PFSK-1 (cell line): ENCODE measurements at regions not wholly inside any gene's neighbourhood (a gene's known extent, or its start where the extent isn't known, plus 50 kb on each side); places are given as distances from the start of the nearest gene placed in this dataset.

Experiments
- FOXP2 ChIP-seq: optimal IDR thresholded peaks from 2 replicates; pipeline ENCODE3; 2011; ENCODE audit warnings: borderline replicate concordance, control low read depth, inconsistent platforms; ENCODE audit not compliant: insufficient read depth; ENCODE audit errors: extremely low read length, extremely low read depth
- POLR2AphosphoS5 ChIP-seq: IDR thresholded peaks from 2 replicates; pipeline ENCODE4 v1.6.1; 2012; ENCODE audit warnings: low read depth, mild to moderate bottlenecking, control low read depth, low read length, moderate library complexity
- REST ChIP-seq, 2 experiments: IDR thresholded peaks; 2 replicates each; pipeline versions ENCODE4 v1.6.1 to v1.8.0; 2011 to 2012; ENCODE audit warnings: low read depth in 2 of 2, low read length in 2 of 2, control low read depth in 1 of 2, inconsistent platforms in 1 of 2, mild to moderate bottlenecking in 1 of 2, moderate library complexity in 1 of 2; ENCODE audit not compliant: insufficient read depth in 1 of 2
- SIN3A ChIP-seq: IDR thresholded peaks from 2 replicates; pipeline ENCODE4 v1.6.1; 2012; ENCODE audit warnings: mild to moderate bottlenecking, low read length, moderate library complexity, borderline replicate concordance; ENCODE audit not compliant: insufficient read depth
- TAF1 ChIP-seq: IDR thresholded peaks from 2 replicates; pipeline ENCODE4 v1.6.1; 2012; ENCODE audit warnings: low read length, control low read depth, borderline replicate concordance; ENCODE audit not compliant: insufficient read depth

DNA sequence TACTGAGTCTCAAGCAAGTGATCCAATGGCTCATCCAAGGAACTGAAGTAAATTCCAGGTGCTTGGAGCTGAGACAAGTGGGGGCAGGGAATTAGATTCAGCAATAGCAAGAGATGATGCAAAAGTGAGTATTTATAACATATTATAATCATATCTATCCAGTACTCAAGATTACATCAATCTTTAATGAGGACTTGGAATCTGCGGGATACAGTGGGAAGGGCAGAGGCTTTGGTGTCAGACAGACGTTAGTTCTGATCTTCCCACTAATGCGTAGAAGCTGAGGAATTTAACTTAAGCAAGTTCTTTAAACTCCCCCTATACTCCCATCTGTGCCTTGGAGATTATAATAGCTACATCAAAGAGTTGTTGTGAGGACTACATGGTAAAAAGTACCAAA is 143.4 kb upstream of the NWD2 start:
- TF ChIP-seq SIN3A: no peak
- TF ChIP-seq FOXP2: no peak
- no peak for TF ChIP-seq REST (IDR thresholded peaks at IDR 0.05; ENCODE audit: insufficient read depth in 1 of 2, low read depth in 2 of 2, low read length in 2 of 2)
- TF ChIP-seq TAF1: no peak
- TF ChIP-seq POLR2AphosphoS5: no peak

DNA sequence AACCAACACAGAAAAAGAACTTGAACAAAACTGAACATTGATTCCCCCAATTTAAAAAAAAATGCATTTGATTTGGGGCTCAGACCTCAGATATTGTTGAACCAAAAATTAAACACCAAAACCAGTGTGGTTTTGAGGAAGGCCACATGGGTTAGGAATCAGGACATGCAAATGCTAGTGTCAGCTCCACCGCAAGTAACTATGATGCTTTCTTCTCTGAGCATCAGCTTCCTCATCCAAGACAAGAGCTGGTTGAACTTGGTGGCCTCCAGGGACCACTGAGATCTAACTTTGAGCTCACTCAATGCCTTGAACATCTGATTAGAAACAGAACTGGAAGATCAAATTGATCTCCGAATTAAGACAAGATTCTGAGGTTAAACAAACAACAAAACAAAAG is 142.9 kb upstream of the NWD2 start:
- no peak for TF ChIP-seq FOXP2
- TF ChIP-seq POLR2AphosphoS5: no peak
- TF ChIP-seq TAF1: no peak
- TF ChIP-seq SIN3A: no peak
- no peak for TF ChIP-seq REST (IDR thresholded peaks at IDR 0.05; ENCODE audit: insufficient read depth in 1 of 2, low read depth in 2 of 2, low read length in 2 of 2)

GRCh38 chr4:37109756-37110155 is 134.8 kb upstream of the NWD2 start:
- no peak for TF ChIP-seq TAF1
- TF ChIP-seq SIN3A: no peak
- no peak for TF ChIP-seq REST (IDR thresholded peaks at IDR 0.05; ENCODE audit: insufficient read depth in 1 of 2, low read depth in 2 of 2, low read length in 2 of 2)
- no peak for TF ChIP-seq FOXP2
- TF ChIP-seq POLR2AphosphoS5: no peak

- TF ChIP-seq TAF1: no peak
- TF ChIP-seq POLR2AphosphoS5: no peak
- no peak for TF ChIP-seq SIN3A
Measured at GRCh38 chr4:37124800-37125199, 119.7 kb upstream of the NWD2 start.

GRCh38 chr4:37126051-37126450 is 118.5 kb upstream of the NWD2 start:
- TF ChIP-seq TAF1 (no peak), POLR2AphosphoS5 (no peak), SIN3A (no peak), FOXP2 (no peak), REST (IDR thresholded peaks at IDR 0.05; ENCODE audit: insufficient read depth in 1 of 2, low read depth in 2 of 2, low read length in 2 of 2) (no peak)

DNA sequence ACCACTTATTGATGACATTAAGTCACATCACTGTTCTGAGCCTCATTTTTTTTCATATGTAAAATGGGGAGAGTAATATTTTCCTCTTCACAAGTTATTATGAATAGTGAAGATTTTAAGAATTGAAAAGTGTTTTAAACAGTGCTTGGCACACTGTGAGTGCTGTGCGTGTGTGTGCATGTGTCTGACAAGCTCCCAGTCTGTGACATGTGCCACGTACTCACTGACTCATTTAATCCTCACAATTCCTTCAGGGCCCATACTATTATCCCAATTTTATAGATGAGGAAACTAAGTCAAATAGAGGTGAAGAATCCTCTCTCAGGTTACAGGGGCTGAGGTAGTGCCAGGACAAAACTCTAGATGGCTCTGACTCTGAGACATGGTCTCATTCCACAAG is 114.1 kb upstream of the NWD2 start:
- no peak for TF ChIP-seq SIN3A
- no peak for TF ChIP-seq POLR2AphosphoS5
- no peak for TF ChIP-seq TAF1
- no peak for TF ChIP-seq FOXP2
- no peak for TF ChIP-seq REST (IDR thresholded peaks at IDR 0.05; ENCODE audit: insufficient read depth in 1 of 2, low read depth in 2 of 2, low read length in 2 of 2)
